GM03348 (cell line): ENCODE measurements at regions not wholly inside any gene's neighbourhood (a gene's known extent, or its start where the extent isn't known, plus 50 kb on each side); places are given as distances from the start of the nearest gene placed in this dataset.

ENCODE experiments used
- DNase-seq: peaks from one replicate; pipeline ENCODE4 v3.0.0; 2012; ENCODE audit warnings: low spot score

DNA sequence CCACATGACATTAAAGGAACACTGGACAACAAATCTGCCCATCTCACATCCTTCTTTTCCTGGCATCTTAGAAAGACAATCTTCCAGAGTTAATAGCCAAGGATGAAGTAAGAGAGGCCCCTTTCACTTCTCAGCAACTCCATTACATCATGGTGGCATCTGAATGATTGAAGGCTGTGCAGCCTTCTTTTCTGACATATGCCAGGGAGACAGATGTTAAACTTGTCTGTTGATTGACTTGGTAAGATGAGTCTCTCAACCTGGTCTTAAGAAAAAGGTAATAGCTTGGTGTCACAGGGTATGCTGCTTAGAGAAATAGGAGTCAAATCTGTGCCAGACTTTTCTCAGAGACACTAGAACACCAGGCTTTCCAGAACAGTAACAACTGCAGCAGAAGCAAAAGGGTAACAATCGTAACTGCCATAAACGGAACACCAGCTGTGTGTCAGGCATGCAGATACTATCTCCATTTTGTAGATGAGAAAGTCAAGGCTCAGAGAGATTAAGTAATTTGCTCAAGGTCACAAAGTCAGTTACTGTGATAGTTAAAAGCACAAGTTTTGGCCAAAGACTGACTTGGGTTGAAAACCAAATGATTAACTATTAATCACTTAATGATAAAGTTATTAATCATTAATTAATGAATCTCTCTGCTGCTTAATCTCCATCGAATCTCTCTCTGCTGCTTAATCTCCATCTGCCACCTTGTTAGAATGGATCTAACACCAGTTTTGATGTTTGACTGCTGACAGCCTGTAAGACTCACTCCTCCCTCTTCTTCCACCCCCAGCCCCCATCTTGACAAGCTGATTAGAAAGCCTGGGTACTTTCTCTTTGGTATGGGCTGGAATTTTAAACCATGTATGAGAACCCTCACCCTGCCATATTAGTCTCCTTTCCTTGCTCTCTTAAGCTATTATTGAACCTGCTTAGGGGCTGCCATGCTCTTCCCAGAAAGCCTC, 353.5 kb downstream of the ENC1 start:
- DNase-seq: no peak

DNA sequence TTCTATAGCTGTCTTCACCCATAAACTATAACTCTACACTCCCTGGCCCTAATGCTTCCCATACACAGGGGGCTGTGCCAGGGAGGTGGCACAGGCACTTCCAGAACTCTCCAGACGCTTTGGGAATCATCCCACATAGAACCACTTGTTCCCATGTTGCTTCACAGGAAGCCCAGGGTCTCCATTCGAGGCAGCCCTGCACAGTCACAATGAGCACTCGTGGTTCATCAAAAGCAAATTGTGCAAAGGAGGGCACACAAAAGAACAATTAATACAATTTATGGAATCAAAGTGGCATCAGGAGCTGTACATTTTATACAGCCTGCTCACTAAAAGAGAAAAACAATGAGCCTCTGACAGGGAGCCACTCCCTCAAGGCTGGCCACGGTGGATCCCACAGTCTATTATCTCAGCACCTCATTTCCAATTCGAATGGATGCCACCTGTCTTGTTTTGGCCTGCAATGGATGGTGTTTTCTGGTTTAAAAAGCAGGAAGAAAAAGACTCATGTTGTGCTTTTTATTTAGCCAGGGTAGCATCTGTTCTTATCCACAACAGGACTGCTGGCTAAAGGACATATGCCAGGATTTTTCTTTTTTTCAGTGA, 354.8 kb downstream of the ENC1 start:
- no peak for DNase-seq

DNA sequence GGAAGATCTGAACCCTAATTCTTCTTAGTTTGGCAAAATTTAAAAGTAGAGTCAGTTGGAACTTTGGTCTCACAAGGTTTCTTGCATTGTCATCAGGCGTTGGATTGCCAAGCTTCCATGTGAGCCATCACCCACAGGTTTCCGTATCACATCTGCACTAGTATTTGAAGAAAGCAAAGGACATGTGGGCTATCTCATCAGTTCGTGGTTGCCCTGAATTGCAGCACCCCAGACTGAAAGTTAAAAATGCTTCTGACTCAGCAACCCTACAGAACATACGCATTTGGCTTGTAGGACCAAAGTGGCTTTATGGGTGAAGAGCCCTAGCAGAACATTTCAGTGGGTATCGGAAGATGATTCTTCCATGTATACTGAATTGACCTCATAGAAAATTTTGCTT, 358.0 kb downstream of the ENC1 start:
- DNase-seq: no peak

GRCh38 chr5:74281166-74281565, 359.4 kb downstream of the ENC1 start:
- no peak for DNase-seq

DNA sequence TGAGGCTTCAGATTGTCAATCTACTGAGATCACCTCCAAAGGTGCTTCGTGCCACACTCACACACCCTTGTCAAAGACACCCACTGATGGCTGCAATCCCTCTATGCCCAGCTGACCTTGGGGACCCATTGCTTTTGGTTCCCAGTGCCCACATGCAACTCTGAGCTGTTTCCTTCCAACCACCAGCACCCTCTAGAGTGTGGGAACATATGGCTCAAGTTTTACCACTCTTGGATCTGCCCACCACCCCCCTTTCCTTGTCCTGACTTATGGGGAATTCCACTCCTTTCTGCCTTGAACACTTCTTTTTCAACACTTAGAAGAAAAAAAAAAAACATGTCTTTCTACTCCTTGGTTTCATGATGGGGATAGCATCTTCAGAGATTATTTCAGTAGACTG, 360.2 kb downstream of the ENC1 start:
- no peak for DNase-seq

DNA sequence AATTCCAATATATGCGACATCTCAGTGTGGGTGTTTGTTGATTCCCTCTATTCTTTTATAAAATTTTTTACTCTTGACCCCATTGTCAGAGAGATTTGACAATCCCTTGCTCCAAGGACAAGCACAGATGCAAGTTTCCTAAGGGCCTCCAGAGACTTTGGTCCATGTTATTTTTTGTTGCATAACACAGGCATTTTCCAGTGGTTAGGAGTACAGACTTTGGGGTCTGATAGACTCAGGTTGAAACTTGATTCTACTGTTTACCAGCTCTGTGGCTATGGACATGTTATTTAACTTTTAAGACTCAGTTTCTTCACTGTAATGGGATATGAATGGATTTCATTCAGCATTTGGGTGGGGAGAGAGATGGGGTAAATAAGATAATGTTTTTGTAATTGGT, 361.3 kb downstream of the ENC1 start:
- DNase-seq: no peak

DNA sequence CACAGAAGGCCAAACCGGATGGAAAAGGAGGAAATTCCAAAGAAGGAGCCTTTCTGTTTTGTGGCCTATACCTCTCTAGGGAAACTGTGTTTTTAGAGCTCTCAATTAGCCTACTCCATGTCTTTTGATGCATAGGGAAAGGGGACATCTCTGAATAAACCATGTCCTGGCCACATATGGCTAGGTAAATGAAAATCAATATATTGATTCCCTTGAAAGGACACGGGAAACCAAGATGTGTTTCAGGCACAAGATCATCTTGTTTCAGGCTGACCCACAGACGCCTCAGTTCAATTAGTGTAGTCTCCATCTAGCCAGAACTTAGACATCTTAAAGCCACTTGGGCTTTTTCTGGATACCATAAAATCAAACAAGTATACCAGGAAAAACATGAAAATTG, 363.1 kb downstream of the ENC1 start:
- DNase-seq: no peak

DNA sequence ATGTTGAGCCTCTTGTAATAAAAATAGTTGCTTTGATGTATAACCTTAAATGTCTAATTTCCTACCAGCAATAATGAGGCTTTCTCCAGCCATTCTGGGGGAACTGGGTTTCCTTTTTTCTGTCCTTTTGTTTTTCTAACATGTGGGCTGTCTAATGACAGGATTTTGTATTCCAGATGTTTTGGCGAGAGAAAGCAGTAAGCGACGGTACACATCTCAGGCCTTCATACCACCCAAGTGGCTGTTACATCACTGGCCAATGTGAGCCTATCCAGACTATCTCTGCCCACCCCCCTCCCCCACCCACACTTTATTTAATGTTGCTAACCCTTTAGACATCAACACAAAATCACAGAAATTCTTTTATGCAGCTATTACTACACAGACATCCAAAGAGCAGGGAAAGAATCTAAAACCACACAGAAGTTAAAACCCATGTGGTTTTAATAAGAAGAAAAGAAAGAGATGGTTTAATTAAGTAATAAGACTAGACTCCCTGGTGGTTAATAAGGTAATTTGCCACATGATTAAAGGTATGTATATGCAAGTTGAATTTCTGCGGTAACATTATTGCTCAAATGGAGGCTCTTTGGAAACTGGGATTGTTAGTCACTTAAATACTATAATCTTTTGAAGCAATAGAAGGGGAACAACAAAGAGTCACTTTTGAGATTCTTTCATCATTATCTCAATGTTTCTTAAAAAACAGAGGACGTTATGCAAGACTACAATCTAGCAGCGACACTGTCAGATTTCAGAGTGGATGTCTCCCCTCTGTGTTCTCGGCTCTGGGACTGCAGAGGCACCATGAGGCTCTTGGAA, 365.1 kb downstream of the ENC1 start:
- peak; percentile 60 for DNase-seq

- DNase-seq: no peak
Observed at GRCh38 chr5:74274326-74274725, 366.2 kb downstream of the ENC1 start.

DNA sequence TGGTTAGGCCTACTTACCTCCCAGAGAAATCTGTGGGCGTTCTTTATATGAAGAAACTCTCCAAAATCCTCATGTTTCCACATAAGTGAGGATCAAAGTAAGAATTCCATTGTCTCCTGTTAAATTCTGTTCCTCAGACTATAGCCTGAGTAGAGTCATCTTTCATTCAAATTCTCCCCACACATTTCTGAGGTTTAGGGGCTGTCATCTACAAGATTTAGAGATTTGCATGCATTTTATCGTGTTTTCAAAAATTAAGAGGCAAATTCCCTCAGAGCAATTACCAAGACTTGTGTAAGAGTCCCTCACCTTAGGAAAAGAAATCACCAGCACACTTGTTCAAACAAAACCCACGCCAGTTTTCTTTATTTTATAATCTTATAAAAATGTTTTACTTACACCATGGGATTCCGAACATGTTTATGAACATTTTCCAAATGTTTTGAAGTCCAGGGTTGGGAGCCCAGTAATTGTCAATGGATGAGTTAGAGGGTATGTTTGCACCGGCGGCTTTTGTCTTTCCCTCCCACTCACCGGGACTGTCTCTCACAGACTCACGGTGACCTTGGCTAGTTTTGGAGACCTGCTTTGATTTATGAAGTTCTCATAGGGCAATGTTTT, 367.6 kb downstream of the ENC1 start:
- DNase-seq: peak; percentile 33

GRCh38 chr5:74272024-74272775, 368.3 kb downstream of the ENC1 start:
- DNase-seq: peak; percentile 64

GRCh38 chr5:74268297-74268696, 372.2 kb downstream of the ENC1 start:
- DNase-seq: no peak

GRCh38 chr5:74266836-74267235, 373.7 kb downstream of the ENC1 start:
- no peak for DNase-seq

- DNase-seq: no peak
Observed at GRCh38 chr5:74266132-74266531, 374.4 kb downstream of the ENC1 start.

DNA sequence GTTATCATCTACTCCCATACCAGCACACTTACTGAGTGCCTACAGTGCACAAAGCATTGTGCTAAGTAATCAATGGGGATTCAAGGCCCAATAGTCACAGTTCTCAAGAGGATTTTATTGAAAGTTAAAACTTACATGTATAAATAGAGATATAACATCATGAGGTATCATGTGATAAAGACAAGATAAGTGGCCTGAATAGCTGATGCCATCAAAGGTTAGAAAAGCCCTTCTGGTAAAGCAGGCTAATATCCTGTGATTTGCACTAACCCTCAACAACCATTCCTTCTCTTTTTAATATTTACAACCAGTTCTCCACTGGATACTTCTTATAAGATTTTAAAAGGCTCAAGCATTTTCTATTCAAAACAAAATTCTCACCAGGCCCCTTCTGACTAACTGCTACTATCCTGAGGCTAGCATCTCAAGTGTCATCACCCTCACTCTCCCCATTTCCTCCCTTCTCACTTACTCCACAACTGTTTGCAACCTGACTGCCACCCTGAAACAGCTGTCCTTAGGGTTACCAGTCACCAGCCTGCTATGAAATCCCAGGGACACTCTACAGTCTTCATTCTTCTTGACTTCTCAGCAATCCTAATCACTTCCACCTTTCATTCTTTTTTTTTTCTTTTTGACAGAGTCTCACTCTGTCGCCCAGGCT, 377.9 kb downstream of the ENC1 start:
- DNase-seq: no peak

GRCh38 chr5:74261866-74262265, 378.7 kb downstream of the ENC1 start:
- DNase-seq: peak; percentile 37

GRCh38 chr5:74261421-74261820, 379.1 kb downstream of the ENC1 start:
- DNase-seq: no peak

- DNase-seq: no peak
Observed at GRCh38 chr5:74259572-74259971, 381.0 kb downstream of the ENC1 start.

DNA sequence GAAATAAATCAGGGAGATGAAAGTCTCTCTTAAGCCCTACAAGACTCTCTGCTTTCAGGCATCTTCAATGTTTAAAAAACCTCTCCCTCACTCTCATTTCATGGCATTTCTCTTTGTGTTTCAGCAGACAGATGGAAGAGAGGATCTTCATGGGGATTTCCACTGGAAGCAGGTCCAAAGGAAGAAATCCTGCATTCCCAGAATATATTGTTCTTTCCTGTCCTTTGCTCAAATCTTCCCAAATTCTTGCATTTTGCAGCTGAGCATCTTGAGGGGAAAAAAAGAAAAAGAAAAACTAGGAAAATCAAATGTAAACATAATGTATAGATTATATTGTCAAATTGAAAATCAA, 382.2 kb downstream of the ENC1 start:
- no peak for DNase-seq

- peak; percentile 50 for DNase-seq
Observed at GRCh38 chr5:74257645-74258313, 382.7 kb downstream of the ENC1 start.
